ENCODE measurements at regions not wholly inside any gene's neighbourhood (a gene's known extent, or its start where the extent isn't known, plus 50 kb on each side); places are given as distances from the start of the nearest gene placed in this dataset.
"Not testable (repeated sequence)": the region's sequence is repeated elsewhere in the genome, so short reads cannot be mapped to it uniquely, and the experiment has no call there.

DNA sequence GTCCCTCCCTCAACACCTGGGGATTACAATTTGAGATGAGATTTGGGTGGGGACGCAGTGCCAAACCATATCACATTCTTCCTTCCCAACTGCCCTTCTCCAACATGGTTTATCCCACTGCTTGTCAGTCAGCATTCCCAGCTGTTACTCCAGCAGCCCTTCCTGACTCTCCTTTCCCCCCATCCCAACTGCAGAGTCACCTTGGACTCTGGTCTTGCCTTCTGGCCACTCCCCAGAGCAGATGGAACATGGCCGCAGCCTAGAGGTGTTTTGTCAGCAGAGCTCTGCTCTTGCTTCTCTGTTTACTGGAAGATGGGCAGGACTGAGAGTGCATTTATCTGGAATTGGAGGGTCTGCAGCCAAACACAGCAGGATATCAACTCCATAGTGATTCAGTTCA, 51.2 kb upstream of the MEX3C start:
- no peak for DNase-seq

DNA sequence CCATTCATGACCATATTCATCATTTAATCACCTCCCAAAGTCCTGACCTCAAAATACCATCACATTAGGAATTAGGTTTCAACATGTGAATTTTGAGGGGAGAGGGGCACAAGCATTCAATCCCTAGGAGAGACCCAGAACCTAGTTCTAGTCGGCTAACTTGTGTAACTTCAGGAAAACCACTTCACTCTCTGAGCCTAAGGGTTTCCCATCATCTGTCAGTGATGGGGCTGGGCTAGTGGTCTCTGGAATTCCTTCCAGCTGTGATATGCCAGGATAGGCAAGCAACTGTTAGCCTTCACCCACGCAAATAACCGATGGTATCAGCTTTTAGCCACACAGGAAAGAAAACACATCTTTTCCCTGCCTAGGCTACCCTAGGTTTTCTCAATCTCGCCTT, 52.5 kb upstream of the MEX3C start:
- no peak for DNase-seq

DNA sequence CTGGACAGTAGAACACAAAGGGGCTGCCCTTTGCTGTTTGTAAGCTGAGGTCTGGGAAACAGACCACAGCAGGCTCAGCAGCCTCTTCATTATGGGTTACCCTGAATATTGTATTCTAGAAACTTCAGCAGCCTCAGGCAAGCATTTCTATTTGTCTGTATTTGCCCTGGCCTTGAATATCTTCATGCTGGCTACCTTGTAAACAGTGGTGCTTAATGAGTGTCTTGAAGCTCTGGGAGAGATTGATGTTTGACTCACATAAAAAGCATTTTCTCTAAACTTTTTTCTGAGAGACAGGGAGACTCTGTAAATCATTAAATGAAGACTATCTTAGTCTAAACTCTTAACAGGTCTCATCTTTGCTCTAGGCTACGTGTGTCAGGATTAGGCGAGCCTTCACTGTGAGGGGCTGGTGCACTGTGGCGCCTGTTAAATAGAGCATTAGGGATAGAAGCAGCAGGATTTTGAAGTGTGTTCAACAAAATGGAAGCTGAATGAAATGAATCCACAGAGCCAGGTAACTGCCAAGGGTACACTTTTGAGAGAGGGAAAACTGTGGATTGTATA, 53.1 kb upstream of the MEX3C start:
- no peak for DNase-seq

GRCh38 chr18:51251625-51252024, 54.1 kb upstream of the MEX3C start:
- no peak for DNase-seq

- DNase-seq = peak in 1 of 3 experiments; percentile 44
Measured at GRCh38 chr18:51253476-51253875, 56.0 kb upstream of the MEX3C start.

GRCh38 chr18:51255693-51256092, 58.2 kb upstream of the MEX3C start:
- no peak for DNase-seq

- no peak for DNase-seq
Measured at GRCh38 chr18:51257150-51257549, 59.7 kb upstream of the MEX3C start.

DNA sequence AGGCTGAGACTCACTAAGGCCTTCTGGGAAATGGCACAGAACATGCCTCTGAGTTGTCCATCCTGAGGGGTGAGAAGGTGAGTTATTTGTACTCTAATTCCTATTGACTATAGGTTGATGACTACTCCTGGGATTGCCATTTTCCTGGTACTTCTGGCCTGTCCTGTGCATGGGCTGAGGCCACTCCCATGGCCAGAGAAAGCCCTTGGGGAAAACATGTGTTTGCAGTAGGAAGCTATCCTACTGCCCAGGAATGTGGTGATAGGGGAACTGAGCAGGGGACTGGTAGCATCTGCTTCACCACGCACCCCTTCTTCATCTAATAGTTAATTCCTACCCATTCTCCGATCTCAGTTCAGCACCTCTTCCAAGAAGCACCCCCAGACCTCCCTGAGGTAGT, 62.6 kb upstream of the MEX3C start:
- no peak for DNase-seq

DNA sequence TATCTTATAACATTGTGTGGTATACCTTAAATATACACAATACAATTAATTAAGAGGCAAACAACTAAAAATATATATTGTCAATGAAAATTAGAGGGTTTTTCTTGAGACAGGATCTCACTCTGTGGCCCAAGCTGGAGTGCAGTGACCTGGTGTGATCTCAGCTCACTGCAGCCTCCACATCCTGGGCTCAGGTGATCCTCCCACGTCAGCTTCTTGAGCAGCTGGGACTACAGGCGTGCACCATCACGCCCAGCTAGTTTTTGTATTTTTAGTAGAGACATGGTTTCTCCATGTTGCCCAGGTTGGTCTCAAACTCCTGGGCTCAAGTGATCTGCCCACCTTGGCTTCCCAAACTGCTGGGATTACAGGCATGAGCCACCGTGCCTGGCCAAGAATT, 68.6 kb upstream of the MEX3C start:
- DNase-seq = not testable (repeated sequence)

DNA sequence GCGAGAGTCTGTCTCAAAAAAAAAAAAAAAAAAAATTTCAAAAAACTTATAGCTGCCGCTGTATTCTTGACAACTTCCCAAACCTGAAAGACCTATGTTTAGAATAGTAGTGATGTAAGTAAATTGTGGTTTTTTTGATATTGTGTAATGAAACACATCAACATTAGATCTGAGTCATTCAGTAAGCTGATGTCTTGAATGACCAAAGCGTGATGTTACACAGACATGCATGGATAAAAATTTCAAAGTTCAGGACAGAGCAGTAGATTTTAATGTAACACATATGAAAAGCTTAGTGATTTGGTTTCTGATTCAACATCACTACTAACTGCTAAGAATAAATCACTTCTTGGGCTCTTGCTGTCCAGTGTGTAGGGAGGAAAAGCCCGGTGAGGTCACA, 69.3 kb upstream of the MEX3C start:
- no peak for DNase-seq

DNA sequence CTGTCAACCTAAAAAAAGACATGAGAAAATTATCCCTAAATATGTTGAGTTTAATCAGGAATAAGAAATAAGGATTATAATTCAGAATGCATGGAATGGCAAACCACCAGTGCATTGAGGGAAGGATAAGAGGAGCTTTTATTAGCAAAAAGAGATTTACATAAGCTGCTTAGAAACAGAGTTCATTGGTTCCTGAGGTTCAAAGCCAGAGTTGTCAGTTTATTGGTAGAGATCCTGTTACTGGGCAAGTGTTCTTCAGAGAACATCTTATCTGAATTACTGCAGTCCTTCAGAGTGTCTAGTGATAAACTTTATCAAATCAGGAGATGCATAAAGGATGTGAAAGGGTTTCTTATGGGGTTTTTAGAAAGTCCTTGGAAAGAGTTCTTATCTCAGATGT, 76.0 kb upstream of the MEX3C start:
- no peak for DNase-seq

DNA sequence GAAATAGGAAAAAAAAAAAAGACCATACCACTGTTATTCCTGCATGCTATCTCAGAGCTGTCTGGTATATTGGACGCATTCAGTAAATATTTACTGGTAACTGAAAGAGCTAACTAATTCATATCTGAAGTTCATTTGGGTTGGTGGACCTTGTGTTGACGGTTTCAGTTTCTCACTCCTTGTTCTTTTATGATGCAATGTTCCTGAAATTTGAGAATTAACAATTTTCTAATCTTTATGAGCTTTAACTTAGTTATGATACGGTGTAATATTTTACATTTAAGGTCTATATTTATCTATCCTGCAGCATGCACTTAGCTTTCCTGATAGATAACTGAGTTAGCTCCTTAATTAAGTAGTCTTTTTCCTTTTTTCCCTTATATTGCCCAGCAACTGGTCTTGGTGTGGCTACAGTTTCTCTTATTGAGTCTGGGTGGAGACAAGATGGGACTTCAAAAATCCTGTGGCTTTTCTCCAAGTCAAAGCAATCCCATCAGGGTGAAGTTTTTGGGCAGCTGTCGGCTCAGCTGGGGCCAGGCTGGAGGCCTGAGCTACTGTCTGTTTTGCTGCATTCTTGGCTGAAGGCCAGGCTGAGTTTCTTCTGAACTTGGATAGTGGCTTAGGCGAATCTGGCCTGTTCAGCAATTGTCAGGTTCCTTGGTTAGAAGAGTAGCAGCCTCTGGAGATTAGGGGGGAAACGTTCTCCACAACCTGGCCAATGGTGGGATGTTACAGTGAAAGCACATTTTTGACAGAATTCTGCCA, 78.4 kb upstream of the MEX3C start:
- peak in 1 of 3 experiments; percentile 23 for DNase-seq

DNA sequence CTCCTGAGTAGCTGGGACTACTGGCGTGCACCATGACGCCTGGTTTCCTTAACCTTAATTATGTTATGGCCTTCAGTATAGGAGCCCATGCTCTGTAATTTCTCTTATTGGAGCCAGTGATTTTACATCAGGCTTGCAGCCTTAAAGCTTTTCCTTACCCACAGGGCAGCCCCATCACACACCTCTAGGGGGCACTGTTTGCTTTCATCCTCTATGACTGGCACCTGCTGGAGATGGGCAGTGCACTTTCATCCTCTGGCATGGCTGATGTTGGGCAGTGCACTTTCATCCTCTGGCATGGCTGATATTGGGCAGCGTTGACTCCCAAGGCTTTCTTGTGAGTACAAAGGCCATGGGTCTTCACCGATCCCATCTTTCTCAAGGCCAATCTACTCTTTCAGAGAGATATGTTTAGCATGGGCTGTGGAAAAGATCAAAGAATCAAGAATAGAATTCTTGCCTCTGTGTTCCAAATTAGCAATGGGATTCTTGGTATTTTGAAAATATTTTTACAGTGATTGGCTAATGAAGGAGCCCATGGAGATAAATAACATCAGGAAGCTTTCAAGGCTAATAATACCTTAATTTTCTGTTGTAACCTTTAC, 80.7 kb upstream of the MEX3C start:
- peak; percentile 65 to 89 (median 68) for DNase-seq

GRCh38 chr18:51279367-51279984, 82.0 kb upstream of the MEX3C start:
- DNase-seq = no peak

DNA sequence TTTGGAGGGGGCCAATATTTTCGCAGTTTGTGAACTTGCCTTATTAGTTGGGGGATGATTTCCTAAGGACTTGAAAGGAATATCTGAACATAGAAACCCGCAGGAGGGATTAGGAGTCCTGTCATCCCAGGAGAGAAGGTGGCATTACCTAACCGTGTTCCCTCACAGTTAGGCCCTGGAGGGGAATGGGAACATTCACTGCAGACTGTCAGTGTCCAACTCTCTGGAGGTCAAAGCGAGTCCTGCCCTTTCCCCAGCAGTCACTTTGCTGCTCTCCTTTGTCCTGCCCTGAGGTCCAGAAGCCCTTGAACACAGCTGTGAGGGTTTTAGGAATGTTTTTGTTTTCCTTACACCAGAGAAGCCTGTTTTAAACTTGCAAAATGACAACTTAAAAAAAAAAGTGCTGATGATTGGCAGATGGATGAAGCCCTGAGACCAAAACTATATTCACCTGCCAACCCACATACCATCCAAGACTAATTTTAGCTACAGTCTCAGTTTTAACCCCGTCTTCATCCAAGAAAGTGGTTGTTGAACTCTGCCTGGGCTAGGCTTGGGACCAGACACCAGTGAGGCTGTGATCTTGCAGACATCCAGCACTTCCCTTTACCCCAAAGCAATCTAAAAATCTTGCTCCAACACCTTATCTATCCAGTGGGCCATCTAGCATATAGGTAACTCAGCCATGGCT, 90.5 kb upstream of the MEX3C start:
- DNase-seq = no peak

DNA sequence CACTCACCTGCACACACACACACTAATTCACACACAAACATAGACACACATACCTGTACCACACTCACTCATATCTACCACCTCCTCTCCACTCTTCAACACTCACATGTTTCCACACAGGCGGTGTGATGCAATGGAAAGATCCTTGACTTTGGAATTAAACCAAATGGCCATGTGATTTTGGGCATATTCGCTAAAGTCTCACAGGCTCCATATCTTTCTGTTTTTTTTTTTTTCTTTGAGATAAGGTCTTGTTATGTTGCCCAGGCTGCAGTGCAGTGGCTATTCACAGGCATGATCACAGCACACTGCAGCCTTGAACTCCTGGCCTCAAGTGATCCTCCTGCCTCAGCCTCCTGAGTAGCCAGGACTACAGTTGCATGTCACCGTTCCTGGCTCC, 91.1 kb upstream of the MEX3C start:
- no peak for DNase-seq

- no peak for DNase-seq
Measured at GRCh38 chr18:51290860-51291259, 93.4 kb upstream of the MEX3C start.

DNA sequence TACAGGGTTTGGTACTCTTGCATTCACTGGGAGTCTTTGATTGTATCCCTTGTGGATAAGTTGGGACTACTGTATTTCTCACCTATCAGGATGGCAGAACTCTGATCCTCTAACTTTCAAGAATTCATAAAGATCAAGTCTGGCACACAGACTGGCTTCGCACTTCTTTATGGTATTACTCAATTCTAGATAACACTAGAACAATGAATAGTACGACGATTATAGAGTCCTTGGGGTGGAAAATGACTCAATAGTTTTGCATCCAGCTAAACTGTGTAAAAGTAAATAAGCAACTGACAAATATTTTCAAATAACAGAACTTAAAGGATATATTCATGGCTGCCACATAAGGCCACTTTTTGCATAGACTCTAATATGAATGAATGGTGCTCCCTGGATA, 103.4 kb upstream of the MEX3C start:
- no peak for DNase-seq

- DNase-seq = no peak
Measured at GRCh38 chr18:51301376-51301775, 103.9 kb upstream of the MEX3C start.

DNA sequence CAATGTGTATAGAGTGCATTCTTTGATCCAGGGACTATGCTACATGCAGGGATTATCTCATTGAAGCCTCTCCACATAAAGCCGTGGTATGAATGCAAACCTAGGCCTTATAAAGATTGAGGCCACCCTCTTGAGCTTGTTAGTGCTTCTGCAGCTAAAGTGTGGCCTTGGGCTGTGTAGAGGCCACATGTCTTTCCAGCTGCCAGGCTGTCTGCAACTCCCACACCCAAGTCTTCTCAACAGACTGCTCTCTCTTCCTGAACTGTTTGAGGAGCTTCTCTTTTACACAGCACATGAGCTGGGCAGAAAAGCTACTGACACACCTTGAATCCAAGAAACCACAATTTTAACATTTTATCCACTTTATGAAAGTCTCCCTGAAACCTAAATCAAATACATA, 119.2 kb upstream of the MEX3C start:
- DNase-seq = no peak

GRCh38 chr18:51321696-51322095, 124.2 kb upstream of the MEX3C start:
- no peak for DNase-seq

DNA sequence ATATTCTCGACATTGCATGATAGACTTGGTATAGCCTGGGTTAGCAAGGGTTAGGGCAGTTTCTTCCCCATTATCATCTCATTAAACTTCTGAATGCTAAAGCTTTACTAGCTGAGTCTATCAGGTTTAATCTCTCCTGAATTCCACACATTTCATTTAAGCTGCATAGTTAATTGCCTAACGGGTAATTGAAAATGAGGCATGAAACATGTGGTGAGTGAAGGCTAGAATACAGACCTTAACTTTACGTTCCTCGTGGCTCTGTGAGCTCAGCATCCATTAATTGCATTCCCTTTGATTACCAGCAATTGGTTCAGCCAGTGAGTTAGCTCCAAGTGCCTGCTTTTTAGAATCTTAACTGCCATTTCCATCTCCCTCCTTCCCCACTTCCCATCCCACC, 126.5 kb upstream of the MEX3C start:
- peak in 1 of 3 experiments; percentile 71 for DNase-seq

- peak in 2 of 3 experiments; percentile 3 to 56 for DNase-seq
Measured at GRCh38 chr18:51330148-51330547, 132.7 kb upstream of the MEX3C start.

Data from NCI-H1417 (cell line).